ENCODE measurements at regions not wholly inside any gene's neighbourhood (a gene's known extent, or its start where the extent isn't known, plus 50 kb on each side); places are given as distances from the start of the nearest gene placed in this dataset.

DNA sequence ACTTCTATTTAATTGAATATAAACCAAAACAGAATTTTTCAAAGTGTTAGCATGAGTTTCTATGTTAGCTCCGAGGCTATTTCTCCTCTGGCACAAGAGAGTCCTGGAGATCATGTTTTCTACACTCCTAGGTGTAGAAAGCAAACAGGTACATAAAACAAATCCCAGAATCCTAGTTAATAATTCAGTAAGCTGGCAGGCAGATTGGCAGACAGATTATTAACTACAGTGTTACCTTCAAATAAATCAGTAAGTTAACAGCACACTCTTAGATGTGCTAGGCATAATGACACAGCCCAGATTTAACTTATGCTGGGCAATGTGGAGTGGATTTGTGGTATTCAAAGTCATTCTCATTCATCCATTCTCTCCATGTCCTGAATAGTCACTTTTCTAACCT is 282.8 kb upstream of the RPS23 start:
- ChIA-PET SMC1A (ENCODE audit: uncharacterized antibody, unreplicated experiment) (interaction anchor here (0.5 to 1.5 kb wide), 2 partner anchors 14 to 210 kb away, joined by 3 to 4 read pairs; no protein-coding TSS in a partner anchor), RAD21 (ENCODE audit: unreplicated experiment) (no interaction called here), POLR2A (no interaction called here), CTCF (interaction anchor here (0.7 kb wide), 1 partner anchor 1069 kb away, joined by 3 read pairs; no protein-coding TSS in a partner anchor)
- Histone ChIP-seq H3K79me2 (ENCODE audit: control insufficient read depth, insufficient read depth, low read length) (no peaks in the 10 kb centered on the region), H3K4me2 (ENCODE audit: control insufficient read depth, insufficient read depth) (no peak overlapping the region), H2AFZ (ENCODE audit: control insufficient read depth, low read depth, low read length) (no peak overlapping the region), H3K27ac (ENCODE audit: control insufficient read depth, insufficient read depth) (no peak overlapping the region), H3K9ac (ENCODE audit: control insufficient read depth, insufficient read depth, low read length) (no peak overlapping the region), H3K4me1 (ENCODE audit: control insufficient read depth, insufficient read depth, low read length) (no peaks in the 10 kb centered on the region), H3K9me3 (replicated peaks; ENCODE audit: control insufficient read depth, insufficient read depth, low read length) (no peaks in the 10 kb centered on the region), H3K36me3 (ENCODE audit: control insufficient read depth in 2 of 2, insufficient read depth in 2 of 2, low read length in 1 of 2) (no peaks in the 10 kb centered on the region), H3K27me3 (replicated peaks in 1 of 2; ENCODE audit: control insufficient read depth in 2 of 2, insufficient read depth in 2 of 2, low read length in 1 of 2) (no peaks in the 10 kb centered on the region), H3K4me3 (no peak overlapping the region), H4K20me1 (ENCODE audit: control insufficient read depth, insufficient read depth) (no peaks in the 10 kb centered on the region)
- in situ Hi-C loops (cut with MboI) = no loop called here
- FAIRE-seq (no peak), ATAC-seq (no peak), DNase-seq (ENCODE audit: low read depth, low spot score) (no peak)
- no peak for TF ChIP-seq KLF5 (IDR thresholded peaks at IDR 0.05; ENCODE audit: partially characterized antibody)
- TF ChIP-seq CUX1 (IDR thresholded peaks at IDR 0.05; ENCODE audit: insufficient replicate concordance, low read depth, low read length) = no peak
- TF ChIP-seq CBX5 (IDR thresholded peaks at IDR 0.05; ENCODE audit: low read depth) = no peak
- no peak for TF ChIP-seq NBN (IDR thresholded peaks at IDR 0.05)
- no peak for TF ChIP-seq TARDBP (IDR thresholded peaks at IDR 0.05; ENCODE audit: borderline replicate concordance)
- no peak for TF ChIP-seq BHLHE40 (IDR thresholded peaks at IDR 0.05; ENCODE audit: borderline replicate concordance in 1 of 2, low read depth in 2 of 2, low read length in 1 of 2)
- no peak for TF ChIP-seq YY1 (IDR thresholded peaks at IDR 0.05; ENCODE audit: low read depth, low read length)
- no peak for TF ChIP-seq MYB (IDR thresholded peaks at IDR 0.05; ENCODE audit: borderline replicate concordance, low read depth, low read length)
- TF ChIP-seq MEF2A (IDR thresholded peaks at IDR 0.05; ENCODE audit: insufficient read depth, low read depth, low read length) = no peak
- no peak for TF ChIP-seq RAD51 (IDR thresholded peaks at IDR 0.05)
- TF ChIP-seq CREM (IDR thresholded peaks at IDR 0.05; ENCODE audit: low read depth) = no peak
- BruUV-seq (replicated peaks) = no TSS peak
- WGBS (ENCODE audit: insufficient coverage, insufficient replicate concordance, low lambda C conversion rate, missing lambda C conversion rate) = 0% methylated on average over 1 of the region's 1 CpG
- intact Hi-C loops (cut with micrococcal nuclease; ENCODE audit: unreplicated experiment) = no loop called here

Measured in GM12878 (cell line).